Peyer's patch (tissue), 4 donors: ENCODE measurements at regions not wholly inside any gene's neighbourhood (a gene's known extent, or its start where the extent isn't known, plus 50 kb on each side); places are given as distances from the start of the nearest gene placed in this dataset.

Source experiments
- POLR2A ChIP-seq, 2 donors: fragments of 450-650 bp; IDR thresholded peaks; one replicate each; pipeline ENCODE4 v1.5.1; 2017; ENCODE audit warnings: antibody characterized with exemption in 2 of 2, mild to moderate bottlenecking in 2 of 2, moderate library complexity in 2 of 2
- TF ChIP-seq, protein P1 (sequence below), 6 experiments: fragments of 450-650 bp in 4 of 6; fragments of 200-600 bp in 2 of 6; sonication (generic) in 1 of 6; IDR thresholded peaks; one replicate each; pipeline ENCODE4 v1.5.1; 2017 to 2019; ENCODE audit warnings: antibody characterized with exemption in 6 of 6, mild to moderate bottlenecking in 3 of 6, moderate library complexity in 1 of 6

DNA sequence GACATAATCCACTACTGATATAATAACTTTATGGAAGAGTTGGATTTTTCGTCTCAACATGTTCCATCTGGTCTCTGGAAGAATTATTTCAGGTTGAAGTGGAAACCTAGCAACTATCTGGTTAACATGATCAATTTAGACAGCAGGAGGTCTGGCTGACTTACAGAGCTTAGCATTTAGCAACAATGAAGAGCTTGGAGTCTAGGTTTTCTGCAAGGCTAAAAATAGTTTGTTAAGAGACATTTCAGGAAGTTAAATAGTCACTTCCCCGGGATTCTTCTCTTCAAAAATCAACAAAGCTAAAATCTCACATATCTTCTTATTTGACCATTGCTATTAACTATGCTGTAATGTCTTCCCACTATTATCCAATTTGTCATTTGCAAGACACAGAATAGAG lies 418.6 kb upstream of the DIPK2B start:
- TF ChIP-seq, protein P1, sequence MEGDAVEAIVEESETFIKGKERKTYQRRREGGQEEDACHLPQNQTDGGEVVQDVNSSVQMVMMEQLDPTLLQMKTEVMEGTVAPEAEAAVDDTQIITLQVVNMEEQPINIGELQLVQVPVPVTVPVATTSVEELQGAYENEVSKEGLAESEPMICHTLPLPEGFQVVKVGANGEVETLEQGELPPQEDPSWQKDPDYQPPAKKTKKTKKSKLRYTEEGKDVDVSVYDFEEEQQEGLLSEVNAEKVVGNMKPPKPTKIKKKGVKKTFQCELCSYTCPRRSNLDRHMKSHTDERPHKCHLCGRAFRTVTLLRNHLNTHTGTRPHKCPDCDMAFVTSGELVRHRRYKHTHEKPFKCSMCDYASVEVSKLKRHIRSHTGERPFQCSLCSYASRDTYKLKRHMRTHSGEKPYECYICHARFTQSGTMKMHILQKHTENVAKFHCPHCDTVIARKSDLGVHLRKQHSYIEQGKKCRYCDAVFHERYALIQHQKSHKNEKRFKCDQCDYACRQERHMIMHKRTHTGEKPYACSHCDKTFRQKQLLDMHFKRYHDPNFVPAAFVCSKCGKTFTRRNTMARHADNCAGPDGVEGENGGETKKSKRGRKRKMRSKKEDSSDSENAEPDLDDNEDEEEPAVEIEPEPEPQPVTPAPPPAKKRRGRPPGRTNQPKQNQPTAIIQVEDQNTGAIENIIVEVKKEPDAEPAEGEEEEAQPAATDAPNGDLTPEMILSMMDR (IDR thresholded peaks at IDR 0.05): no peak
- TF ChIP-seq POLR2A (IDR thresholded peaks at IDR 0.05): no peak
